SU-DHL-6 (cell line): ENCODE measurements at regions not wholly inside any gene's neighbourhood (a gene's known extent, or its start where the extent isn't known, plus 50 kb on each side); places are given as distances from the start of the nearest gene placed in this dataset.

Experiments used
- H2AFZ ChIP-seq: fragments of 200-600 bp; sonication (generic); 2 replicates; pipeline ENCODE4 v1.6.1; 2014; ENCODE audit warnings: low read depth, mild to moderate bottlenecking, moderate library complexity, mixed read lengths, antibody characterized with exemption, low read length; ENCODE audit not compliant: severe bottlenecking
- H3F3A ChIP-seq: fragments of 200-600 bp; shearing (Covaris generic); 2 replicates; pipeline ENCODE4 v1.6.0; 2016; ENCODE audit warnings: antibody characterized with exemption, mild to moderate bottlenecking; ENCODE audit not compliant: insufficient read depth
- H3K27ac ChIP-seq: fragments of 200-600 bp; sonication (generic); 2 replicates; pipeline ENCODE4 v1.5.1; 2016; ENCODE audit warnings: low read depth, mild to moderate bottlenecking, low read length, moderate library complexity, mixed read lengths
- H3K27me3 ChIP-seq: fragments of 200-600 bp; sonication (generic), shearing (Covaris generic); 2 replicates; pipeline ENCODE4 v1.6.0; 2014; ENCODE audit warnings: mild to moderate bottlenecking, low read length
- H3K36me3 ChIP-seq: fragments of 200-600 bp; sonication (generic); 2 replicates; pipeline ENCODE4 v1.6.1; 2014; ENCODE audit warnings: mild to moderate bottlenecking, low read length, mixed read lengths
- H3K4me2 ChIP-seq: fragments of 300-600, 200-600 bp; shearing (Covaris generic), sonication (generic); 2 replicates; pipeline ENCODE4 v1.6.0; 2014; ENCODE audit warnings: low read length, low read depth, mild to moderate bottlenecking; ENCODE audit not compliant: poor library complexity, severe bottlenecking
- H3K4me3 ChIP-seq: fragments of 200-600 bp; sonication (generic); 2 replicates; pipeline ENCODE4 v1.5.1; 2014; ENCODE audit warnings: antibody characterized with exemption, low read length, mild to moderate bottlenecking, mixed read lengths; ENCODE audit not compliant: insufficient read depth, poor library complexity, severe bottlenecking
- H3K79me2 ChIP-seq: fragments of 200-600 bp; sonication (generic); 2 replicates; pipeline ENCODE4 v1.6.1; 2014; ENCODE audit warnings: mild to moderate bottlenecking, low read length, moderate library complexity; ENCODE audit not compliant: insufficient read depth
- H3K9ac ChIP-seq: fragments of 200-600 bp; sonication (generic); 2 replicates; pipeline ENCODE4 v1.7.0; 2014; ENCODE audit warnings: mild to moderate bottlenecking, low read length
- H3K9me2 ChIP-seq: fragments of 200-600 bp; sonication (generic); replicated peaks from 2 replicates; pipeline ENCODE4 v1.6.1; 2014; ENCODE audit warnings: low read length; ENCODE audit not compliant: insufficient read depth
- H3K9me3 ChIP-seq: fragments of 200-600 bp; sonication (generic); 2 replicates; pipeline ENCODE4 v1.6.1; 2014; ENCODE audit warnings: low read length, mixed read lengths; ENCODE audit not compliant: insufficient read depth
- H4K20me1 ChIP-seq: fragments of 200-600 bp; sonication (generic); 2 replicates; pipeline ENCODE4 v1.6.1; 2014; ENCODE audit warnings: low read depth, mild to moderate bottlenecking, antibody characterized with exemption, low read length, moderate library complexity, mixed read lengths
- CTCF ChIP-seq: fragments of 200-600 bp; sonication (generic); IDR thresholded peaks from one replicate; pipeline ENCODE4 v1.5.1; 2017; ENCODE audit warnings: antibody characterized with exemption, mild to moderate bottlenecking, low read length, moderate library complexity; ENCODE audit not compliant: insufficient read depth, poor library complexity, severe bottlenecking
- EZH2phosphoT487 ChIP-seq: fragments of 200-600 bp; sonication (generic), shearing (Covaris generic); conservative IDR thresholded peaks from 2 replicates; pipeline ENCODE4 v1.6.1; 2018; ENCODE audit warnings: mild to moderate bottlenecking, antibody characterized with exemption, low read length, moderate library complexity, mixed read lengths

- Histone ChIP-seq H3K9me3 (no peaks in the 10 kb centered on the region), H3K9ac (no peak overlapping the region), H3K36me3 (no peaks in the 10 kb centered on the region), H4K20me1 (no peaks in the 10 kb centered on the region), H3K79me2 (no peaks in the 10 kb centered on the region), H3F3A (no peaks in the 10 kb centered on the region), H3K27ac (no peak overlapping the region), H3K27me3 (no peaks in the 10 kb centered on the region), H3K9me2 (no peaks in the 10 kb centered on the region), H3K4me2 (no peak overlapping the region), H3K4me3 (no peak overlapping the region), H2AFZ (no peak overlapping the region)
- TF ChIP-seq CTCF: no peak
- TF ChIP-seq EZH2phosphoT487: no peak
These were observed 169.2 kb upstream of the FHL2 start for GRCh38 chr2:105567996-105568494.

- no peaks in the 10 kb centered on the region for H3K36me3 ChIP-seq
- no peak overlapping the region for H3K4me2 ChIP-seq
- no peak overlapping the region for H3K4me3 ChIP-seq
- no peak overlapping the region for H3K27ac ChIP-seq
- no peaks in the 10 kb centered on the region for H3F3A ChIP-seq
- no peak overlapping the region for H2AFZ ChIP-seq
- TF ChIP-seq EZH2phosphoT487: no peak
- TF ChIP-seq CTCF: no peak
- no peak overlapping the region for H3K9ac ChIP-seq
- H3K27me3 ChIP-seq: no peaks in the 10 kb centered on the region
- no peaks in the 10 kb centered on the region for H3K79me2 ChIP-seq
- no peaks in the 10 kb centered on the region for H4K20me1 ChIP-seq
- no peaks in the 10 kb centered on the region for H3K9me3 ChIP-seq
- no peaks in the 10 kb centered on the region for H3K9me2 ChIP-seq
These were observed 164.3 kb upstream of the FHL2 start for GRCh38 chr2:105563000-105563719.

- Histone ChIP-seq H3K9ac (no peak overlapping the region), H3K27me3 (no peaks in the 10 kb centered on the region), H2AFZ (no peak overlapping the region), H4K20me1 (no peaks in the 10 kb centered on the region), H3K9me2 (no peaks in the 10 kb centered on the region), H3K79me2 (no peaks in the 10 kb centered on the region), H3K36me3 (no peaks in the 10 kb centered on the region), H3F3A (no peaks in the 10 kb centered on the region), H3K4me2 (no peak overlapping the region), H3K27ac (no peak overlapping the region), H3K9me3 (no peaks in the 10 kb centered on the region), H3K4me3 (no peak overlapping the region)
- no peak for TF ChIP-seq EZH2phosphoT487
- no peak for TF ChIP-seq CTCF
These were observed 162.6 kb upstream of the FHL2 start for GRCh38 chr2:105561401-105561800.
